Neuronal stem cell (in vitro differentiated cells): ENCODE measurements at regions not wholly inside any gene's neighbourhood (a gene's known extent, or its start where the extent isn't known, plus 50 kb on each side); places are given as distances from the start of the nearest gene placed in this dataset.
"Not testable (repeated sequence)": the region's sequence is repeated elsewhere in the genome, so short reads cannot be mapped to it uniquely, and the experiment has no call there.

ENCODE experiments used
- DNase-seq: peaks from one replicate; pipeline ENCODE4 v3.0.0-alpha.2; 2013; ENCODE audit warnings: low spot score
- H2AFZ ChIP-seq: one replicate; pipeline ENCODE4 v1.6.1; 2013; ENCODE audit warnings: mild to moderate bottlenecking, low read length, inconsistent platforms
- H2AK5ac ChIP-seq: 2 replicates; pipeline ENCODE4 v1.6.1; 2013; ENCODE audit warnings: low read depth, mild to moderate bottlenecking, inconsistent platforms, low read length, moderate library complexity, mixed read lengths
- H2BK120ac ChIP-seq: 2 replicates; pipeline ENCODE4 v1.6.1; 2013; ENCODE audit warnings: low read depth, mild to moderate bottlenecking, inconsistent platforms, low read length, moderate library complexity, mixed read lengths
- H2BK12ac ChIP-seq: one replicate; pipeline ENCODE4 v1.6.1; 2013; ENCODE audit warnings: low read length, inconsistent platforms
- H2BK15ac ChIP-seq: 2 replicates; pipeline ENCODE4 v1.6.1; 2013; ENCODE audit warnings: mild to moderate bottlenecking, low read length, inconsistent platforms, mixed read lengths
- H2BK5ac ChIP-seq: one replicate; pipeline ENCODE4 v1.6.1; 2013; ENCODE audit warnings: inconsistent platforms, mild to moderate bottlenecking, low read length, moderate library complexity
- H3K14ac ChIP-seq: one replicate; pipeline ENCODE4 v1.6.1; 2013; ENCODE audit warnings: low read length, inconsistent platforms
- H3K18ac ChIP-seq: 2 replicates; pipeline ENCODE4 v1.6.1; 2013; ENCODE audit warnings: low read length, inconsistent platforms
- H3K23ac ChIP-seq: 2 replicates; pipeline ENCODE4 v1.6.1; 2013; ENCODE audit warnings: low read depth, mild to moderate bottlenecking, mixed read lengths, low read length, inconsistent platforms; ENCODE audit not compliant: poor library complexity
- H3K27ac ChIP-seq: replicated peaks from 3 replicates; pipeline ENCODE4 v1.5.1; 2013; ENCODE audit warnings: low read length, inconsistent platforms
- H3K27me3 ChIP-seq, 3 experiments: 2 replicates each; pipeline ENCODE4 v1.6.1; 2013; ENCODE audit warnings: low read length in 3 of 3, mild to moderate bottlenecking in 2 of 3, inconsistent platforms in 1 of 3, low read depth in 1 of 3, mixed read lengths in 1 of 3, moderate library complexity in 1 of 3; ENCODE audit not compliant: control insufficient read depth in 3 of 3, insufficient read depth in 3 of 3
- H3K36me3 ChIP-seq, 2 donors: replicated peaks in 1 of 2; 2 replicates each; pipeline ENCODE4 v1.6.1; 2013; ENCODE audit warnings: low read length in 2 of 2; ENCODE audit not compliant: control insufficient read depth in 2 of 2, insufficient read depth in 2 of 2
- H3K4ac ChIP-seq: 2 replicates; pipeline ENCODE4 v1.6.1; 2013; ENCODE audit warnings: inconsistent platforms, mild to moderate bottlenecking, low read length, moderate library complexity
- H3K4me1 ChIP-seq, 2 donors: 1 replicate in 1 of 2; 2 replicates in 1 of 2; pipeline ENCODE4 v1.6.1; 2013; ENCODE audit warnings: low read length in 2 of 2, low read depth in 1 of 2; ENCODE audit not compliant: control insufficient read depth in 2 of 2, insufficient read depth in 1 of 2
- H3K4me2 ChIP-seq: one replicate; pipeline ENCODE4 v1.6.1; 2013; ENCODE audit warnings: mild to moderate bottlenecking, low read length, inconsistent platforms; ENCODE audit not compliant: insufficient read depth, poor library complexity, severe bottlenecking
- H3K4me3 ChIP-seq, 2 donors: 2 replicates each; pipeline ENCODE4 v1.5.1; 2013; ENCODE audit warnings: low read length in 2 of 2, mild to moderate bottlenecking in 2 of 2, inconsistent platforms in 1 of 2, moderate library complexity in 1 of 2
- H3K79me1 ChIP-seq: one replicate; pipeline ENCODE4 v1.6.1; 2013; ENCODE audit warnings: low read depth, mild to moderate bottlenecking, inconsistent platforms, low read length, moderate library complexity
- H3K9ac ChIP-seq: one replicate; pipeline ENCODE4 v1.6.1; 2013; ENCODE audit warnings: mild to moderate bottlenecking, low read depth, low read length, inconsistent platforms; ENCODE audit not compliant: poor library complexity
- H3K9me3 ChIP-seq, 2 donors: replicated peaks in 1 of 2; 2 replicates each; pipeline versions ENCODE3 to v1.6.1; 2013; ENCODE audit warnings: low read length in 2 of 2, mild to moderate bottlenecking in 2 of 2, inconsistent platforms in 1 of 2, low read depth in 1 of 2, mixed read lengths in 1 of 2, moderate library complexity in 1 of 2; ENCODE audit not compliant: control insufficient read depth in 2 of 2, insufficient read depth in 1 of 2
- H4K8ac ChIP-seq: one replicate; pipeline ENCODE4 v1.6.1; 2013; ENCODE audit warnings: low read depth, mild to moderate bottlenecking, inconsistent platforms, low read length, moderate library complexity
- H4K91ac ChIP-seq: one replicate; pipeline ENCODE4 v1.6.1; 2013; ENCODE audit warnings: low read length, low read depth, mild to moderate bottlenecking, inconsistent platforms; ENCODE audit not compliant: poor library complexity
- WGBS, 2 donors: extraction: QIAGEN DNeasy Blood & Tissue Kit; methylation state at CpG; one replicate each; pipeline ENCODE4 v1.1.7; 2013; ENCODE audit warnings: missing lambda C conversion rate in 2 of 2, mixed read lengths in 1 of 2; ENCODE audit not compliant: insufficient read length in 2 of 2, insufficient replicate concordance in 1 of 2; ENCODE audit errors: extremely low coverage in 2 of 2; 5-methylcytosine and 5-hydroxymethylcytosine counted together

GRCh38 chr1:115531631-115532264, 110.0 kb upstream of the VANGL1 start:
- no peak overlapping the region for H3K9ac ChIP-seq
- no peak overlapping the region for H3K14ac ChIP-seq
- DNase-seq = no peak
- no peaks in the 10 kb centered on the region for H3K36me3 ChIP-seq
- no peak overlapping the region for H2AFZ ChIP-seq
- no peak overlapping the region for H2BK15ac ChIP-seq
- no peak overlapping the region for H2BK12ac ChIP-seq
- H2BK120ac ChIP-seq = no peak overlapping the region
- no peak overlapping the region for H2BK5ac ChIP-seq
- H3K27ac ChIP-seq = no peak overlapping the region
- H3K4ac ChIP-seq = no peak overlapping the region
- H2AK5ac ChIP-seq = no peak overlapping the region
- no peak overlapping the region for H3K4me3 ChIP-seq
- H4K8ac ChIP-seq = no peak overlapping the region
- H3K9me3 ChIP-seq = peaks cover 0 to 2% of the 10 kb centered on the region in 2 donors
- H3K23ac ChIP-seq = no peak overlapping the region
- WGBS, 2 donors = no CpG with 5 or more reads among the region's 6 CpGs
- no peak overlapping the region for H3K18ac ChIP-seq
- no peak overlapping the region for H3K4me2 ChIP-seq
- H3K79me1 ChIP-seq = no peaks in the 10 kb centered on the region
- no peaks in the 10 kb centered on the region for H3K27me3 ChIP-seq
- no peak overlapping the region for H4K91ac ChIP-seq
- H3K4me1 ChIP-seq = peaks cover 0 to 2% of the 10 kb centered on the region in 2 donors

GRCh38 chr1:115530407-115530806, 111.4 kb upstream of the VANGL1 start:
- DNase-seq = no peak
- Histone ChIP-seq H3K9me3 (peaks cover 0 to 2% of the 10 kb centered on the region in 2 donors), H3K9ac (no peak overlapping the region), H3K4me3 (no peak overlapping the region), H3K27ac (no peak overlapping the region), H3K36me3 (no peaks in the 10 kb centered on the region), H2BK120ac (no peak overlapping the region), H3K79me1 (no peaks in the 10 kb centered on the region), H2BK12ac (no peak overlapping the region), H2BK5ac (no peak overlapping the region), H2AFZ (no peak overlapping the region), H4K8ac (no peak overlapping the region), H2AK5ac (no peak overlapping the region), H3K14ac (no peak overlapping the region), H3K4me1 (peaks cover 0 to 2% of the 10 kb centered on the region in 2 donors), H3K4ac (no peak overlapping the region), H2BK15ac (no peak overlapping the region), H3K18ac (no peak overlapping the region), H3K27me3 (no peaks in the 10 kb centered on the region), H3K23ac (no peak overlapping the region), H3K4me2 (no peak overlapping the region), H4K91ac (no peak overlapping the region)
- no CpG with 5 or more reads among the region's 1 CpG for WGBS, 2 donors

- Histone ChIP-seq H2BK120ac (no peak overlapping the region), H2AFZ (no peak overlapping the region), H3K4me3 (no peak overlapping the region), H3K4me2 (no peak overlapping the region), H3K27me3 (no peaks in the 10 kb centered on the region), H2AK5ac (no peak overlapping the region), H4K91ac (no peak overlapping the region), H3K14ac (no peak overlapping the region), H2BK5ac (no peak overlapping the region), H3K27ac (no peak overlapping the region), H3K18ac (no peak overlapping the region), H2BK12ac (no peak overlapping the region), H3K9me3 (no peaks in the 10 kb centered on the region), H3K4ac (no peak overlapping the region), H3K36me3 (no peaks in the 10 kb centered on the region), H4K8ac (no peak overlapping the region), H3K9ac (no peak overlapping the region), H3K23ac (no peak overlapping the region), H3K4me1 (peaks cover 0 to 2% of the 10 kb centered on the region in 2 donors), H2BK15ac (no peak overlapping the region), H3K79me1 (no peaks in the 10 kb centered on the region)
- no peak for DNase-seq
- WGBS, 2 donors = no CpG with 5 or more reads among the region's 2 CpGs
Observed at GRCh38 chr1:115529216-115529897, 112.4 kb upstream of the VANGL1 start.

- not testable (repeated sequence) for H2BK12ac ChIP-seq, H3K14ac ChIP-seq, H3K4me2 ChIP-seq, H3K27ac ChIP-seq, H2BK5ac ChIP-seq, H3K9me3 ChIP-seq, H4K91ac ChIP-seq, DNase-seq, H2BK15ac ChIP-seq, H2AFZ ChIP-seq, H3K4me1 ChIP-seq, H3K4ac ChIP-seq, H3K27me3 ChIP-seq, H3K9ac ChIP-seq, H3K18ac ChIP-seq, H3K23ac ChIP-seq, H3K79me1 ChIP-seq, H3K4me3 ChIP-seq, H2BK120ac ChIP-seq, H2AK5ac ChIP-seq, H3K36me3 ChIP-seq, H4K8ac ChIP-seq
- WGBS, 2 donors = no CpG with 5 or more reads among the region's 3 CpGs
Observed at GRCh38 chr1:115528336-115528735, 113.4 kb upstream of the VANGL1 start.
